ENCODE measurements at regions not wholly inside any gene's neighbourhood (a gene's known extent, or its start where the extent isn't known, plus 50 kb on each side); places are given as distances from the start of the nearest gene placed in this dataset.

DNA sequence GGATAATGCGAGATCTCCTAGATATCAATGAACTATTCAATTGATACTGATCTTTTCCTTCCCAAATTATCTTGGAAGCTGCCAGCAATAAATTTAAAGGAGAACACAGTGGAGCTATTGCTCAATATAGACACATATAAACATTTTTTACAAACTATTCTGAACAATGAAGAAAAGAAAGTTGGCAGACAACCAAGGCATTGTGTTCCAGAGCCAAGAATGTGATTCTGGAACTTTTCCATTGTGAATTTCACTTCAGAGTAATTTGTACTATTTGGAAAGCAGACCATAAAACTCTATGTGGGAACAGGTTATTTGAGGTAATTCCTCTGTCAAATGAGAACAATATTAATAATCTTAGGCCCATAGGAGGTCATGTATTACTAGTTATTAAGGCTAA, 588.2 kb downstream of the IRS1 start:
- no peak for DNase-seq (ENCODE audit: extremely low read depth, insufficient read length)
- no peak overlapping the region for H3K4me3 ChIP-seq (replicated peaks; ENCODE audit: low read depth, low read length)
- TF ChIP-seq, protein P1, sequence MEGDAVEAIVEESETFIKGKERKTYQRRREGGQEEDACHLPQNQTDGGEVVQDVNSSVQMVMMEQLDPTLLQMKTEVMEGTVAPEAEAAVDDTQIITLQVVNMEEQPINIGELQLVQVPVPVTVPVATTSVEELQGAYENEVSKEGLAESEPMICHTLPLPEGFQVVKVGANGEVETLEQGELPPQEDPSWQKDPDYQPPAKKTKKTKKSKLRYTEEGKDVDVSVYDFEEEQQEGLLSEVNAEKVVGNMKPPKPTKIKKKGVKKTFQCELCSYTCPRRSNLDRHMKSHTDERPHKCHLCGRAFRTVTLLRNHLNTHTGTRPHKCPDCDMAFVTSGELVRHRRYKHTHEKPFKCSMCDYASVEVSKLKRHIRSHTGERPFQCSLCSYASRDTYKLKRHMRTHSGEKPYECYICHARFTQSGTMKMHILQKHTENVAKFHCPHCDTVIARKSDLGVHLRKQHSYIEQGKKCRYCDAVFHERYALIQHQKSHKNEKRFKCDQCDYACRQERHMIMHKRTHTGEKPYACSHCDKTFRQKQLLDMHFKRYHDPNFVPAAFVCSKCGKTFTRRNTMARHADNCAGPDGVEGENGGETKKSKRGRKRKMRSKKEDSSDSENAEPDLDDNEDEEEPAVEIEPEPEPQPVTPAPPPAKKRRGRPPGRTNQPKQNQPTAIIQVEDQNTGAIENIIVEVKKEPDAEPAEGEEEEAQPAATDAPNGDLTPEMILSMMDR (IDR thresholded peaks at IDR 0.05; ENCODE audit: insufficient read depth, low read length, poor library complexity, severe bottlenecking), result no peak
- no peaks in the 10 kb centered on the region for H3K27me3 ChIP-seq (replicated peaks; ENCODE audit: control insufficient read depth, insufficient read depth, low read length)
- H3K36me3 ChIP-seq (ENCODE audit: control insufficient read depth, insufficient read depth, low read length), result no peaks in the 10 kb centered on the region

DNA sequence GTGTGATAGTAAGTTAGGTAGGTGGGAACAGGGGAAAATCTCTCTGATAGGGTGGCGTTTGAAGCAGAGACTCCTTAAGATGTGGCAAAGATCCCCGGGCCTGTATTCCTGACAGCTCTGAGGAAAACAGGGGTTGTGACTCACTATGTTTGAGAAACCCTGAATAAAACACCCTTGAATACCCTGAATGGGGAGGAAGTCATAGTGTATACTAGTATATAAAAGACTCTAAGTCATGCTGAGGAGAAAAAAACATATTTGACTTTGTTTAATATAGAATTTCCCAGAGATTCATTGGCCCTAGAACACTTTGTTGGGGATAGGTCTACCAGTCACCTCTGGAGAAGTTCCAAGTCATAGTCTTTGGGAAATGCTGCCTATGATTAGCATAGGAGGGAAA, 590.9 kb downstream of the IRS1 start:
- H3K36me3 ChIP-seq (ENCODE audit: control insufficient read depth, insufficient read depth, low read length), result no peaks in the 10 kb centered on the region
- no peaks in the 10 kb centered on the region for H3K27me3 ChIP-seq (replicated peaks; ENCODE audit: control insufficient read depth, insufficient read depth, low read length)
- H3K4me3 ChIP-seq (replicated peaks; ENCODE audit: low read depth, low read length), result no peak overlapping the region
- TF ChIP-seq, protein P1 (IDR thresholded peaks at IDR 0.05; ENCODE audit: insufficient read depth, low read length, poor library complexity, severe bottlenecking), result no peak
- DNase-seq (ENCODE audit: extremely low read depth, insufficient read length), result no peak

DNA sequence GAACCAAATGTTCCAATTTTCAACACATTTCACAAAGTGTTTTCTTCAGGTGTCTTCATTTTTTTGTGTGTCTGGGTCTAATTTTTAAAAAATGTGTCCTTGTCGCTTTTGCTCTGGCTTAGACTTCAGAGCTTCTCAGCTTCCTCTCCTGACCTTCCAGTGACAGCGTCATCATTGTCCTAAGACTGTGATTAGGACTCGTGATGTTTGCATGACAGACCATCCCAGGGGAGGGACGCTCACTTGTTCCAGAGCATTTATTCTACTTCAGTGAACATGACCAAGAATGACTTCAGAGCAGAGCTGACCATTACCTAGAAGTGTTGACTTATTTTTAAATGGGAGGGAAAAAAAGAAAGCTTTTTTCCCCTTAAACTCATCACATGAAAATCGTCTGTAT, 591.9 kb downstream of the IRS1 start:
- no peak for DNase-seq (ENCODE audit: extremely low read depth, insufficient read length)
- TF ChIP-seq, protein P1 (IDR thresholded peaks at IDR 0.05; ENCODE audit: insufficient read depth, low read length, poor library complexity, severe bottlenecking), result no peak
- no peaks in the 10 kb centered on the region for H3K27me3 ChIP-seq (replicated peaks; ENCODE audit: control insufficient read depth, insufficient read depth, low read length)

DNA sequence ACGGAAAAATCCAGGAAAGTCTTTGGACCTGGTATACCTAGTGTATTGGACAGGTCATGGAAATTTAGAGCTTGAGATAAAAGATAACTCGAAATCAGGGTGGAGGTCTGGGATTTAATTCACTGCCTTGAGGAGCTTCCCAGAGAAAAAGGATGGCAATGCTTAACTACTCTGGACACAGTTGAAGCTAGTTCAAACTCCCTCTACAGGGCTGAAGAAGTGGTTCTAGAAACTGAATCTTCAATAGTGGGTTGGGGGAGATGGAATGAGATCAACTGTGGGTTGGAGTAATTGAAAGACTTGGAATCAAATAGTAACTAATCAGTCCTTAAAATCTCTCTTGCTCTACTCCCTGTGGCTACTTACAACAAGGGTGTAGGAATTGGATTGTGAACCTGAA, 600.1 kb downstream of the IRS1 start:
- Histone ChIP-seq H3K36me3 (ENCODE audit: control insufficient read depth, insufficient read depth, low read length) (no peaks in the 10 kb centered on the region), H3K27me3 (replicated peaks; ENCODE audit: control insufficient read depth, insufficient read depth, low read length) (no peaks in the 10 kb centered on the region), H3K4me3 (replicated peaks; ENCODE audit: low read depth, low read length) (no peak overlapping the region)
- TF ChIP-seq, protein P1 (IDR thresholded peaks at IDR 0.05; ENCODE audit: insufficient read depth, low read length, poor library complexity, severe bottlenecking), result no peak
- no peak for DNase-seq (ENCODE audit: extremely low read depth, insufficient read length)

More for the DNA sequence above, 591.9 kb downstream of the IRS1 start:
- no peaks in the 10 kb centered on the region for H3K36me3 ChIP-seq (ENCODE audit: control insufficient read depth, insufficient read depth, low read length)
- no peak overlapping the region for H3K4me3 ChIP-seq (replicated peaks; ENCODE audit: low read depth, low read length)

GRCh38 chr2:226198956-226199355, 600.7 kb downstream of the IRS1 start:
- H3K36me3 ChIP-seq (ENCODE audit: control insufficient read depth, insufficient read depth, low read length), result no peaks in the 10 kb centered on the region
- TF ChIP-seq, protein P1 (IDR thresholded peaks at IDR 0.05; ENCODE audit: insufficient read depth, low read length, poor library complexity, severe bottlenecking), result no peak
- no peak overlapping the region for H3K4me3 ChIP-seq (replicated peaks; ENCODE audit: low read depth, low read length)
- no peaks in the 10 kb centered on the region for H3K27me3 ChIP-seq (replicated peaks; ENCODE audit: control insufficient read depth, insufficient read depth, low read length)
- DNase-seq (ENCODE audit: extremely low read depth, insufficient read length), result no peak

Measured in GM06990 (cell line).